ENCODE measurements at regions not wholly inside any gene's neighbourhood (a gene's known extent, or its start where the extent isn't known, plus 50 kb on each side); places are given as distances from the start of the nearest gene placed in this dataset.
A peak's percentile ranks its signal among the peaks of the same experiment; 100 is the strongest.

GRCh38 chr3:107452436-107452835 is 70.3 kb upstream of the BBX start:
- no peak for TF ChIP-seq CTCF (IDR thresholded peaks at IDR 0.05; ENCODE audit: insufficient read depth, missing control alignments)
- FAIRE-seq = no peak
- no peak for DNase-seq (ENCODE audit: insufficient read length, low spot score)

- FAIRE-seq (no peak), DNase-seq (ENCODE audit: insufficient read length, low spot score) (no peak)
- no peak for TF ChIP-seq CTCF (IDR thresholded peaks at IDR 0.05; ENCODE audit: insufficient read depth, missing control alignments)
These were observed 69.3 kb upstream of the BBX start for GRCh38 chr3:107453504-107453903.

- no peak for FAIRE-seq
- TF ChIP-seq CTCF (IDR thresholded peaks at IDR 0.05; ENCODE audit: insufficient read depth, missing control alignments) = no peak
- no peak for DNase-seq (ENCODE audit: insufficient read length, low spot score)
These were observed 67.1 kb upstream of the BBX start for GRCh38 chr3:107455621-107456020.

- TF ChIP-seq CTCF (IDR thresholded peaks at IDR 0.05; ENCODE audit: insufficient read depth, missing control alignments) = no peak
- FAIRE-seq (no peak), DNase-seq (ENCODE audit: insufficient read length, low spot score) (no peak)
These were observed 66.3 kb upstream of the BBX start for GRCh38 chr3:107456501-107456900.

- no peak for TF ChIP-seq CTCF (IDR thresholded peaks at IDR 0.05; ENCODE audit: insufficient read depth, missing control alignments)
- no peak for FAIRE-seq
- no peak for DNase-seq (ENCODE audit: insufficient read length, low spot score)
These were observed 63.9 kb upstream of the BBX start for GRCh38 chr3:107458871-107459270.

GRCh38 chr3:107461721-107462120 is 61.0 kb upstream of the BBX start:
- FAIRE-seq (peak; percentile 58), DNase-seq (ENCODE audit: insufficient read length, low spot score) (no peak)
- TF ChIP-seq CTCF (IDR thresholded peaks at IDR 0.05; ENCODE audit: insufficient read depth, missing control alignments) = no peak

- FAIRE-seq (no peak), DNase-seq (ENCODE audit: insufficient read length, low spot score) (no peak)
- no peak for TF ChIP-seq CTCF (IDR thresholded peaks at IDR 0.05; ENCODE audit: insufficient read depth, missing control alignments)
These were observed 58.7 kb upstream of the BBX start for GRCh38 chr3:107464037-107464436.
